ENCODE measurements at regions not wholly inside any gene's neighbourhood (a gene's known extent, or its start where the extent isn't known, plus 50 kb on each side); places are given as distances from the start of the nearest gene placed in this dataset.

GRCh38 chr12:127400221-127400620 lies 866.7 kb upstream of the TMEM132C start:
- Mint-ChIP-seq H3K27ac (no peak overlapping the region), H3K4me3 (no peak overlapping the region)
- WGBS (ENCODE audit: extremely low coverage, insufficient read length, low lambda C conversion rate): no CpG with 5 or more reads among the region's 5 CpGs

More at GRCh38 chr12:127400221-127400620, 866.7 kb upstream of the TMEM132C start:
- H2AK5ac ChIP-seq (ENCODE audit: insufficient read length, low read length): no peak overlapping the region
- no peak overlapping the region for H3K23ac ChIP-seq (ENCODE audit: insufficient read length, low read depth, low read length)
- no peak overlapping the region for H4K91ac ChIP-seq (ENCODE audit: insufficient read length, low read depth, low read length)
- H3T11ph ChIP-seq (ENCODE audit: low read length): no peak overlapping the region
- no peaks in the 10 kb centered on the region for H3K9me3 Mint-ChIP-seq
- H2BK20ac ChIP-seq (ENCODE audit: low read depth, low read length, poor library complexity, severe bottlenecking): no peak overlapping the region
- H2BK120ac ChIP-seq (ENCODE audit: low read depth, low read length, poor library complexity, severe bottlenecking): no peak overlapping the region
- no peaks in the 10 kb centered on the region for H3K9me3 ChIP-seq (ENCODE audit: control insufficient read depth, low read depth, low read length)
- H4K20me1 ChIP-seq (ENCODE audit: control insufficient read depth, insufficient read depth, insufficient read length): no peaks in the 10 kb centered on the region
- no peak overlapping the region for H2BK12ac ChIP-seq (ENCODE audit: insufficient read length, low read depth, low read length)
- no peak overlapping the region for H3K4me2 ChIP-seq (ENCODE audit: insufficient read depth, insufficient read length, low read length)
- no peak overlapping the region for H2BK5ac ChIP-seq (ENCODE audit: insufficient read length, low read length)
- H4K5ac ChIP-seq (ENCODE audit: insufficient read length, low read depth, low read length): no peak overlapping the region
- no peak overlapping the region for H2AFZ ChIP-seq (ENCODE audit: low read length)
- TF ChIP-seq CTCF (conservative IDR thresholded peaks at IDR 0.05): no peak
- no peak overlapping the region for H4K8ac ChIP-seq (replicated peaks; ENCODE audit: insufficient read length, low read depth, low read length)
- H2BK15ac ChIP-seq (ENCODE audit: low read depth, low read length): no peak overlapping the region
- no peak overlapping the region for H3K27ac ChIP-seq (ENCODE audit: insufficient read length, low read depth, low read length)
- H3K9ac ChIP-seq (ENCODE audit: extremely low read depth, insufficient read length, low read length): no peak overlapping the region
- no peak overlapping the region for H3K14ac ChIP-seq (ENCODE audit: insufficient read depth, low read length)
- DNase-seq: no peak
- no peak overlapping the region for H3K18ac ChIP-seq (ENCODE audit: insufficient read length, low read depth, low read length)
- no peak overlapping the region for H3K4ac ChIP-seq (ENCODE audit: low read depth, low read length)
- H3K56ac ChIP-seq (ENCODE audit: insufficient read length, low read depth, low read length): no peak overlapping the region
- H3K4me1 Mint-ChIP-seq: peaks cover 4 to 6% of the 10 kb centered on the region in 2 experiments; a peak in 3 of 4 replicates
- no peaks in the 10 kb centered on the region for H3K79me2 ChIP-seq (ENCODE audit: insufficient read depth, low read length)
- no peaks in the 10 kb centered on the region for H3K23me2 ChIP-seq (ENCODE audit: insufficient read length, low read depth, low read length, poor library complexity, severe bottlenecking)
- H3K36me3 Mint-ChIP-seq (ENCODE audit: insufficient read depth in 1 of 3, low read depth in 3 of 3): no peaks in the 10 kb centered on the region
- H3K4me1 ChIP-seq (ENCODE audit: insufficient read depth, low read length): no peaks in the 10 kb centered on the region
- no peaks in the 10 kb centered on the region for H3K79me1 ChIP-seq (ENCODE audit: insufficient read depth, low read depth, low read length, poor library complexity, severe bottlenecking)
- H3K27me3 Mint-ChIP-seq (ENCODE audit: low read depth): no peaks in the 10 kb centered on the region; the same call in 1 of the 2 replicates
- no peaks in the 10 kb centered on the region for H3K27me3 ChIP-seq (ENCODE audit: insufficient read depth, low read length)

Measured in H9 (cell line).